Epithelial cell of proximal tubule (primary cell): ENCODE measurements at regions not wholly inside any gene's neighbourhood (a gene's known extent, or its start where the extent isn't known, plus 50 kb on each side); places are given as distances from the start of the nearest gene placed in this dataset.
"Not testable (repeated sequence)": the region's sequence is repeated elsewhere in the genome, so short reads cannot be mapped to it uniquely, and the experiment has no call there.

Source experiments
- DNase-seq: peaks from one replicate; pipeline ENCODE4 v3.0.0-alpha.2; 2011; ENCODE audit warnings: low read depth
- H3K4me3 ChIP-seq: 2 replicates; pipeline ENCODE4 v1.5.1; 2011; ENCODE audit warnings: low read depth, mild to moderate bottlenecking, low read length
- TF ChIP-seq, protein P1 (sequence below): conservative IDR thresholded peaks from 2 replicates; pipeline ENCODE4 v1.5.1; 2012; ENCODE audit warnings: low read depth, mild to moderate bottlenecking, low read length

GRCh38 chr5:154590093-154590724 is 112.2 kb upstream of the HAND1 start:
- H3K4me3 ChIP-seq, result no peak overlapping the region
- TF ChIP-seq, protein P1, sequence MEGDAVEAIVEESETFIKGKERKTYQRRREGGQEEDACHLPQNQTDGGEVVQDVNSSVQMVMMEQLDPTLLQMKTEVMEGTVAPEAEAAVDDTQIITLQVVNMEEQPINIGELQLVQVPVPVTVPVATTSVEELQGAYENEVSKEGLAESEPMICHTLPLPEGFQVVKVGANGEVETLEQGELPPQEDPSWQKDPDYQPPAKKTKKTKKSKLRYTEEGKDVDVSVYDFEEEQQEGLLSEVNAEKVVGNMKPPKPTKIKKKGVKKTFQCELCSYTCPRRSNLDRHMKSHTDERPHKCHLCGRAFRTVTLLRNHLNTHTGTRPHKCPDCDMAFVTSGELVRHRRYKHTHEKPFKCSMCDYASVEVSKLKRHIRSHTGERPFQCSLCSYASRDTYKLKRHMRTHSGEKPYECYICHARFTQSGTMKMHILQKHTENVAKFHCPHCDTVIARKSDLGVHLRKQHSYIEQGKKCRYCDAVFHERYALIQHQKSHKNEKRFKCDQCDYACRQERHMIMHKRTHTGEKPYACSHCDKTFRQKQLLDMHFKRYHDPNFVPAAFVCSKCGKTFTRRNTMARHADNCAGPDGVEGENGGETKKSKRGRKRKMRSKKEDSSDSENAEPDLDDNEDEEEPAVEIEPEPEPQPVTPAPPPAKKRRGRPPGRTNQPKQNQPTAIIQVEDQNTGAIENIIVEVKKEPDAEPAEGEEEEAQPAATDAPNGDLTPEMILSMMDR, result no peak
- DNase-seq, result no peak

GRCh38 chr5:154589511-154589910 is 111.5 kb upstream of the HAND1 start:
- DNase-seq, result no peak
- TF ChIP-seq, protein P1, result no peak
- H3K4me3 ChIP-seq, result no peak overlapping the region

GRCh38 chr5:154588833-154589425 is 110.9 kb upstream of the HAND1 start:
- DNase-seq, H3K4me3 ChIP-seq: not testable (repeated sequence)

DNA sequence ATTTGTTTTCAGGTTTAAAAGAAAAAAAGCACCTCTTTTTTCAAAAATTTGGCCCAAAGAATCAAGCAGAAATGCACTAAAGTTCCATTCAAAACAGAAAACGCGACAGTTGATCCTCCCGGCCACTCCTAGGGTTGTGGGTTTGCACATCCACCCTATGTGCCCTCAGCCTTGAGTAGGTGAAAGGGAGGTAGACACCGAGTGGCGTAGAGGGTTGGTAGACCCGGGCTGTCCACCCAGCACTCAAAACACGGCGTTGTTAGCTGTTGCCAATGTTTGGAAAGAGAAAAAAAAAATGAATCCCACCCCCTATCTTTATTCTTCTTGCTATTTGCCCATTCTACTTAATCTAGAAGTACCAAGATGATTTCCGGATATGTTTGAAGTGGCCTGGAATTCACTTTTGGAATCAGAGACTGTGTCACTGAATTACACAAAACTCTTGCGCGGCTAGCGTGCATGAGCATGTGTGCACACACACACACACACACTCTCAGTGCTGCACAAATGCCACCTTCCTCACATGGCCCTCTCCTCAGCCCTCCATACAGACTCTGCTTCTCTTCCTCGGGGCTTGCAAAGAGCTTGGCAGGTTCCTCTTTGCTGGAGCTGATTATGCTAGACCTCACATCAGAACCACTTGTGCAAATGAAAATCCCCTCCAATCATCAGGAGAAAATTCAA is 110.2 kb upstream of the HAND1 start:
- TF ChIP-seq, protein P1, result no peak
- no peak for DNase-seq
- H3K4me3 ChIP-seq, result no peak overlapping the region

- DNase-seq, result no peak
- TF ChIP-seq, protein P1, result no peak
- H3K4me3 ChIP-seq, result no peak overlapping the region
These were observed 109.3 kb upstream of the HAND1 start for GRCh38 chr5:154587123-154588026.

GRCh38 chr5:154583671-154584177 is 105.7 kb upstream of the HAND1 start:
- H3K4me3 ChIP-seq, result no peak overlapping the region
- no peak for DNase-seq
- TF ChIP-seq, protein P1, result no peak

GRCh38 chr5:154580422-154580821 is 102.4 kb upstream of the HAND1 start:
- H3K4me3 ChIP-seq, result no peak overlapping the region
- TF ChIP-seq, protein P1, result no peak
- DNase-seq, result no peak
